CD4-positive, alpha-beta T cell (primary cell): ENCODE measurements at regions not wholly inside any gene's neighbourhood (a gene's known extent, or its start where the extent isn't known, plus 50 kb on each side); places are given as distances from the start of the nearest gene placed in this dataset.

Experiments
- ATAC-seq: fragments of 200-7000 bp; cut with Tn5 transposase; one replicate; pipeline ENCODE4 v1.10.0; 2022; ENCODE audit warnings: mild to moderate bottlenecking; ENCODE audit not compliant: poor library complexity
- CTCF ChIA-PET: fragments of 350-600 bp; sonication (Branson Sonifier 250); formaldehyde crosslinking; loops from one replicate; lab custom pipeline; 2021; ENCODE audit warnings: antibody characterized with exemption, inconsistent platforms; lab: Charles Lee
- POLR2A ChIA-PET: fragments of 350-600 bp; sonication (Branson Sonifier 250); formaldehyde crosslinking; loops from one replicate; lab custom pipeline; 2021; ENCODE audit warnings: antibody characterized with exemption, inconsistent platforms; lab: Charles Lee
- DNase-seq, 14 experiments: peaks; one replicate each; pipeline ENCODE4 v3.0.0-alpha.2; 2013 to 2020; ENCODE audit warnings: mixed read lengths in 2 of 14
- H3K27ac ChIP-seq, 2 donors: one replicate each; pipeline versions ENCODE4 v1.5.1 to v1.7.0; 2013; ENCODE audit warnings: low read length in 2 of 2, low read depth in 1 of 2, mild to moderate bottlenecking in 1 of 2
- H3K27me3 ChIP-seq, 2 experiments: 1 replicate in 1 of 2; 2 replicates in 1 of 2; pipeline versions ENCODE4 v1.6.1 to v1.7.0; 2013; ENCODE audit warnings: low read length in 2 of 2, control low read depth in 1 of 2, mild to moderate bottlenecking in 1 of 2, moderate library complexity in 1 of 2; ENCODE audit not compliant: insufficient read depth in 2 of 2, control insufficient read depth in 1 of 2
- H3K36me3 ChIP-seq: one replicate; pipeline ENCODE4 v1.6.1; 2013; ENCODE audit warnings: low read length, control low read depth; ENCODE audit not compliant: insufficient read depth
- H3K4me1 ChIP-seq: one replicate; pipeline ENCODE4 v1.6.1; 2013; ENCODE audit warnings: low read length, control low read depth; ENCODE audit not compliant: insufficient read depth
- H3K4me3 ChIP-seq: one replicate; pipeline ENCODE4 v1.5.1; 2013; ENCODE audit warnings: mild to moderate bottlenecking, low read length, moderate library complexity
- H3K9me3 ChIP-seq, 2 experiments: 1 replicate in 1 of 2; 2 replicates in 1 of 2; pipeline versions ENCODE4 v1.6.1 to v1.7.0; 2013; ENCODE audit warnings: low read length in 2 of 2, mild to moderate bottlenecking in 2 of 2, control low read depth in 1 of 2, moderate library complexity in 1 of 2; ENCODE audit not compliant: control insufficient read depth in 1 of 2, insufficient read depth in 1 of 2
- H3K27ac Mint-ChIP-seq: one replicate; pipeline ENCODE4 v1.8.0; 2020; ENCODE audit warnings: mixed read lengths
- H3K27me3 Mint-ChIP-seq: one replicate; pipeline ENCODE4 v1.8.0; 2021; ENCODE audit warnings: mixed read lengths
- H3K36me3 Mint-ChIP-seq: one replicate; pipeline ENCODE4 v1.8.0; 2021; ENCODE audit warnings: low read depth, mixed read lengths
- H3K4me1 Mint-ChIP-seq: one replicate; pipeline ENCODE4 v1.8.0; 2021; ENCODE audit warnings: low read depth, mixed read lengths
- H3K4me3 Mint-ChIP-seq: one replicate; pipeline ENCODE4 v1.8.0; 2020; ENCODE audit warnings: mild to moderate bottlenecking, mixed read lengths
- H3K9me3 Mint-ChIP-seq: one replicate; pipeline ENCODE4 v1.8.0; 2020; ENCODE audit warnings: mixed read lengths
- CTCF ChIP-seq: fragments of 200-600 bp; IDR thresholded peaks from one replicate; pipeline ENCODE4 v1.8.0; 2022; ENCODE audit warnings: antibody characterized with exemption, mild to moderate bottlenecking
- intact Hi-C, 2 experiments: fragments of 100-400 bp; cut with DNase I in 1 of 2; cut with micrococcal nuclease in 1 of 2; formaldehyde crosslinking; loops; one replicate each; pipeline versions ENCODE4 v1.15.1 to v1.9.0; 2023 to 2025; cut with DNase I, micrococcal nuclease

GRCh38 chr14:59028476-59029202 is 159.8 kb upstream of the DAAM1 start:
- Mint-ChIP-seq H3K36me3 (no peaks in the 10 kb centered on the region), H3K4me3 (no peak overlapping the region), H3K9me3 (no peaks in the 10 kb centered on the region), H3K27me3 (peaks cover 16% of the 10 kb centered on the region), H3K27ac (no peak overlapping the region), H3K4me1 (no peaks in the 10 kb centered on the region)
- ATAC-seq, result no peak
- CTCF ChIA-PET, result no interaction called here
- Histone ChIP-seq H3K27ac (no peak overlapping the region), H3K9me3 (no peaks in the 10 kb centered on the region), H3K4me1 (no peaks in the 10 kb centered on the region), H3K27me3 (no peaks in the 10 kb centered on the region), H3K36me3 (no peaks in the 10 kb centered on the region), H3K4me3 (no peak overlapping the region)
- POLR2A ChIA-PET, result no interaction called here
- intact Hi-C loops, result loop anchor here in 1 of 2 experiments (10.0 kb wide), 1 partner anchor 384 kb away; no protein-coding TSS in a partner anchor
- peak in 5 of 14 experiments; percentile 5 to 36 (median 25) for DNase-seq
- TF ChIP-seq CTCF, result peak; percentile 43

DNA sequence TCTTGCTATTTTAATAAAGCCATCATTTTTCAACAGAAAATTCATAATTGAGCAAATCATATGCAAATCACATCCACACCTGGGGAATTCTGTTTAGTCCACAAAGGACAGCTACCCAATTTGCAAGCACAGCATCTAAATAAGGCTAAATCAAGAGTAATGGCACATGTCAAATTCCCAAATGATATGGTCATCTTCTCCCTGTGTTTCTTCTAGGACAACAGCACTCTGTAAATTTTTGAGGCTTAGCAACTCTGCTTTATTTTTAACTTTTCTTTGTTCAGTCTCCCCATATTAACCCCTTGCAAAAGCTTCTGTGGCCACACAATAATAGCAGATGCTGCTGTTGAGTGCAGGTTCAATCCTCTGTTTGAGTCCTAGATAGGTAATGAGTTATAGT is 155.6 kb upstream of the DAAM1 start:
- no peak overlapping the region for H3K27ac Mint-ChIP-seq
- Histone ChIP-seq H3K27ac (no peak overlapping the region), H3K4me1 (no peaks in the 10 kb centered on the region), H3K9me3 (no peaks in the 10 kb centered on the region), H3K36me3 (no peaks in the 10 kb centered on the region), H3K27me3 (no peaks in the 10 kb centered on the region), H3K4me3 (no peak overlapping the region)
- H3K27me3 Mint-ChIP-seq, result peaks cover 12% of the 10 kb centered on the region
- TF ChIP-seq CTCF, result no peak
- H3K4me1 Mint-ChIP-seq, result no peaks in the 10 kb centered on the region
- ChIA-PET CTCF (no interaction called here), POLR2A (no interaction called here)
- no peak for ATAC-seq
- H3K9me3 Mint-ChIP-seq, result no peaks in the 10 kb centered on the region
- no peak for DNase-seq
- no peak overlapping the region for H3K4me3 Mint-ChIP-seq
- intact Hi-C loops, result no loop called here
- H3K36me3 Mint-ChIP-seq, result no peaks in the 10 kb centered on the region

DNA sequence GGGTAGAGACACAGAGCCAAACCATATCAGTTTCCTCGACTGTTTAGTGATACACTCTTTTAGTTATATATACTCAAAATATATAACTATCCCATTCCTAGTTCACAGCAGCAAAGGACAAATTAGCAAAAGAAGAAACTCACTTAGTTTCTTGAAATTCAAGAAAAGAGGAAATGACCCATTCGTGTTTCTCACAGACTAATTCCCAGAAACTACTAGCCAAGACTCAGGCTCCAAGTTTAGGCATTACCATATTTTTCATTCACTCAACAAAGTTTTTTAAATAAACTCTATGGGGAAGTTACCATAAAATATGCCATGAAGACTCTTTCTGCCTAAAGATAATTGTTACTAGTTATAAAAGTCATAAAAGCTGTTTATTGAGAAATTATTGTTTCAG is 152.3 kb upstream of the DAAM1 start:
- Mint-ChIP-seq H3K4me1 (no peaks in the 10 kb centered on the region), H3K27ac (no peak overlapping the region), H3K9me3 (no peaks in the 10 kb centered on the region), H3K36me3 (no peaks in the 10 kb centered on the region), H3K27me3 (peaks cover 15% of the 10 kb centered on the region), H3K4me3 (no peak overlapping the region)
- no peak for TF ChIP-seq CTCF
- Histone ChIP-seq H3K27ac (no peak overlapping the region), H3K4me1 (no peaks in the 10 kb centered on the region), H3K36me3 (no peaks in the 10 kb centered on the region), H3K4me3 (no peak overlapping the region), H3K9me3 (no peaks in the 10 kb centered on the region), H3K27me3 (no peaks in the 10 kb centered on the region)
- ATAC-seq, result no peak
- DNase-seq, result no peak
- intact Hi-C loops, result no loop called here
- ChIA-PET CTCF (no interaction called here), POLR2A (no interaction called here)
